Hepatocyte (in vitro differentiated cells): ENCODE measurements at regions not wholly inside any gene's neighbourhood (a gene's known extent, or its start where the extent isn't known, plus 50 kb on each side); places are given as distances from the start of the nearest gene placed in this dataset.

ENCODE experiments used
- DNase-seq: peaks from one replicate; pipeline ENCODE4 v3.0.0-alpha.2; 2016; ENCODE audit warnings: low spot score
- H2AFZ ChIP-seq: fragments of 200-600 bp; sonication (generic); 2 replicates; pipeline ENCODE4 v1.6.0; 2016; ENCODE audit warnings: antibody characterized with exemption, mild to moderate bottlenecking
- H3K27ac ChIP-seq: fragments of 200-600 bp; sonication (generic); 2 replicates; pipeline ENCODE4 v1.5.1; 2016; ENCODE audit warnings: mild to moderate bottlenecking
- H3K27me3 ChIP-seq: fragments of 200-600 bp; sonication (generic); 2 replicates; pipeline ENCODE4 v1.6.1; 2016
- H3K36me3 ChIP-seq: fragments of 200-600 bp; sonication (generic); replicated peaks from 2 replicates; pipeline ENCODE4 v1.5.1; 2016; ENCODE audit warnings: low read depth; ENCODE audit not compliant: insufficient read depth
- H3K4me1 ChIP-seq: fragments of 200-600 bp; sonication (generic); 2 replicates; pipeline ENCODE4 v1.5.1; 2016; ENCODE audit warnings: mild to moderate bottlenecking, moderate library complexity; ENCODE audit not compliant: insufficient read depth
- H3K4me2 ChIP-seq: fragments of 200-600 bp; sonication (generic); 2 replicates; pipeline ENCODE4 v1.6.0; 2016
- H3K4me3 ChIP-seq: fragments of 200-600 bp; sonication (generic); 2 replicates; pipeline ENCODE4 v1.5.1; 2016; ENCODE audit warnings: mild to moderate bottlenecking
- H3K79me2 ChIP-seq: fragments of 200-600 bp; sonication (generic); 2 replicates; pipeline ENCODE4 v1.6.0; 2017; ENCODE audit warnings: mild to moderate bottlenecking
- H3K9me2 ChIP-seq: fragments of 200-600 bp; sonication (generic); replicated peaks from 2 replicates; pipeline ENCODE4 v1.6.0; 2017; ENCODE audit warnings: mild to moderate bottlenecking; ENCODE audit not compliant: insufficient read depth
- H3K9me3 ChIP-seq: fragments of 200-600 bp; sonication (generic); 2 replicates; pipeline ENCODE4 v1.5.1; 2016; ENCODE audit warnings: low read depth, mild to moderate bottlenecking
- H4K20me1 ChIP-seq: fragments of 200-600 bp; sonication (generic); 2 replicates; pipeline ENCODE4 v1.6.0; 2016; ENCODE audit warnings: mild to moderate bottlenecking; ENCODE audit not compliant: insufficient read depth, poor library complexity, severe bottlenecking
- EZH2 ChIP-seq: fragments of 200-600 bp; sonication (generic); IDR thresholded peaks from 2 replicates; pipeline ENCODE4 v1.6.1; 2016; ENCODE audit warnings: antibody characterized with exemption, mild to moderate bottlenecking, borderline replicate concordance
- EZH2phosphoT487 ChIP-seq: fragments of 200-600 bp; sonication (generic); IDR thresholded peaks from one replicate; pipeline ENCODE4 v1.6.1; 2018; ENCODE audit warnings: antibody characterized with exemption, mild to moderate bottlenecking, low read depth, moderate library complexity; ENCODE audit not compliant: unreplicated experiment, severe bottlenecking
- WGBS: methylation state at CpG from one replicate; pipeline ENCODE4 v1.1.6; 2016; ENCODE audit warnings: low lambda C conversion rate; ENCODE audit errors: missing lambda C conversion rate; 5-methylcytosine and 5-hydroxymethylcytosine counted together
- TF ChIP-seq, protein P1 (sequence below): fragments of 200-600 bp; sonication (generic); IDR thresholded peaks from 2 replicates; pipeline ENCODE4 v1.5.1; 2016; ENCODE audit warnings: antibody characterized with exemption, mild to moderate bottlenecking; ENCODE audit not compliant: poor library complexity

DNA sequence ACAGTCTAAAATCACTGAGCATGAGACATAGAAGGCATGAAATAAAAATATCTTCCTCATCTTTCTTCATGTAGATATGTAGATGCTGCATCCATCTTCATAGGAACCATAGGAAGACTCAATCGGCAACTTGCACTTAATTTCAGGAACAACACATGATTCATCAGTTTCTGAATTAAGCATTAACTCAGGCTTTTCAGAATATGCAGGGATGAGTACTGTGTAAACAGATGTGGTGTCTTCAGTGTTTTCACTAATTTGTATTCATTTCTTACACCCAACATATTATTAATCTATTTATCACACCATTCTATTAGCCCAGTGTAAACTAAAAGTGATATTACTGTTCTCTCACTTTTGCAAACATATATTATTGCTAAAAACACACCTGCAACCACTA lies 305.9 kb upstream of the DAB2 start:
- no peak overlapping the region for H3K27ac ChIP-seq
- H2AFZ ChIP-seq = no peak overlapping the region
- DNase-seq = no peak
- no peaks in the 10 kb centered on the region for H3K27me3 ChIP-seq
- H3K4me3 ChIP-seq = no peak overlapping the region
- no peak overlapping the region for H3K4me2 ChIP-seq
- H3K9me3 ChIP-seq = no peaks in the 10 kb centered on the region
- no peaks in the 10 kb centered on the region for H3K36me3 ChIP-seq
- no peaks in the 10 kb centered on the region for H3K9me2 ChIP-seq
- H4K20me1 ChIP-seq = no peaks in the 10 kb centered on the region
- no peaks in the 10 kb centered on the region for H3K4me1 ChIP-seq
- 76% methylated on average over 1 of the region's 1 CpG for WGBS
- TF ChIP-seq, protein P1, sequence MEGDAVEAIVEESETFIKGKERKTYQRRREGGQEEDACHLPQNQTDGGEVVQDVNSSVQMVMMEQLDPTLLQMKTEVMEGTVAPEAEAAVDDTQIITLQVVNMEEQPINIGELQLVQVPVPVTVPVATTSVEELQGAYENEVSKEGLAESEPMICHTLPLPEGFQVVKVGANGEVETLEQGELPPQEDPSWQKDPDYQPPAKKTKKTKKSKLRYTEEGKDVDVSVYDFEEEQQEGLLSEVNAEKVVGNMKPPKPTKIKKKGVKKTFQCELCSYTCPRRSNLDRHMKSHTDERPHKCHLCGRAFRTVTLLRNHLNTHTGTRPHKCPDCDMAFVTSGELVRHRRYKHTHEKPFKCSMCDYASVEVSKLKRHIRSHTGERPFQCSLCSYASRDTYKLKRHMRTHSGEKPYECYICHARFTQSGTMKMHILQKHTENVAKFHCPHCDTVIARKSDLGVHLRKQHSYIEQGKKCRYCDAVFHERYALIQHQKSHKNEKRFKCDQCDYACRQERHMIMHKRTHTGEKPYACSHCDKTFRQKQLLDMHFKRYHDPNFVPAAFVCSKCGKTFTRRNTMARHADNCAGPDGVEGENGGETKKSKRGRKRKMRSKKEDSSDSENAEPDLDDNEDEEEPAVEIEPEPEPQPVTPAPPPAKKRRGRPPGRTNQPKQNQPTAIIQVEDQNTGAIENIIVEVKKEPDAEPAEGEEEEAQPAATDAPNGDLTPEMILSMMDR = no peak
- TF ChIP-seq EZH2 (no peak), EZH2phosphoT487 (no peak)
- H3K79me2 ChIP-seq = no peaks in the 10 kb centered on the region

DNA sequence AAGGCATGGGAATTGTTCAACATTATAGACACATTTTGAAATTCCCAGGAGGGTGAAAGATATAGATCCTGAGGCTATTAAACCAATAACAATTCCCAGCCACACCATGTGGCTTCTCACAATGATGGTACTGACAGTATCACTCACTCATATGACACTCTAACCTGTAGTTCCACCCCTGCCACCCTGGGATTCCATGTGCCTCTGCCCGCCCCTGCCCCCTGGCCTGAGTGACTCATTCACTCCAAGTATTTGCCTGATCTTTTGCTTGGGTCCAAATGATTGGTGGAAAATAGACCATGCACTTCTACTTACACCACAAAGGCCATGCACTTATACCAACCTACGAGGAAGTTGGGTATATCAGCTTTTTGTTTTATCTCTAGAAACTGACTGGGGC lies 305.2 kb upstream of the DAB2 start:
- no peak for TF ChIP-seq EZH2
- WGBS = 81% methylated on average over 2 of the region's 2 CpGs
- no peaks in the 10 kb centered on the region for H3K27me3 ChIP-seq

DNA sequence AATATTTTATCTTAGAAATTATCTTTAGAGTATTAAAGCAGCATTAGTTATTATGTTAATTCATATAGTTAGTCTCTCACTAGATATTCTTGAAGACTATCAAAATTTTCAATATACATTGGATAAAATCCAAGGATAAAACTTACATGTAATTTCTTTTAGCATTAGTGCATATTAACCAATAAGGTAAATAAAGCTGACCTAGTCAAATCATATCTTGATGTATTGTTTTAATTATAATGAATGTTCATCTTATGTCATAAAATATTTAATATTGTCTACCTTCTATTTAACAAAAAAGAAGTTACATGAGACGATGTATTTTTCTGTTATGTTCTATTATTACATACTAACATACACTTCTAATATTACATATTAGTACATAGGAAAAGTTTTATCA lies 301.7 kb upstream of the DAB2 start:
- Histone ChIP-seq H3K9me3 (no peaks in the 10 kb centered on the region), H2AFZ (no peak overlapping the region), H3K36me3 (no peaks in the 10 kb centered on the region), H3K4me3 (no peak overlapping the region), H3K4me1 (no peaks in the 10 kb centered on the region), H3K4me2 (no peak overlapping the region), H4K20me1 (no peaks in the 10 kb centered on the region), H3K9me2 (no peaks in the 10 kb centered on the region), H3K27me3 (no peaks in the 10 kb centered on the region), H3K79me2 (no peaks in the 10 kb centered on the region), H3K27ac (no peak overlapping the region)
- TF ChIP-seq EZH2phosphoT487 (no peak), EZH2 (no peak)
- TF ChIP-seq, protein P1 = no peak
- DNase-seq = no peak
- WGBS = 100% methylated on average over 1 of the region's 1 CpG

More for the DNA sequence above, 305.2 kb upstream of the DAB2 start:
- no peaks in the 10 kb centered on the region for H3K9me2 ChIP-seq
- no peak overlapping the region for H3K4me2 ChIP-seq
- DNase-seq = no peak
- H4K20me1 ChIP-seq = no peaks in the 10 kb centered on the region
- no peaks in the 10 kb centered on the region for H3K79me2 ChIP-seq
- H2AFZ ChIP-seq = no peak overlapping the region
- H3K36me3 ChIP-seq = no peaks in the 10 kb centered on the region
- no peaks in the 10 kb centered on the region for H3K9me3 ChIP-seq
- H3K27ac ChIP-seq = no peak overlapping the region
- no peaks in the 10 kb centered on the region for H3K4me1 ChIP-seq
- H3K4me3 ChIP-seq = no peak overlapping the region

DNA sequence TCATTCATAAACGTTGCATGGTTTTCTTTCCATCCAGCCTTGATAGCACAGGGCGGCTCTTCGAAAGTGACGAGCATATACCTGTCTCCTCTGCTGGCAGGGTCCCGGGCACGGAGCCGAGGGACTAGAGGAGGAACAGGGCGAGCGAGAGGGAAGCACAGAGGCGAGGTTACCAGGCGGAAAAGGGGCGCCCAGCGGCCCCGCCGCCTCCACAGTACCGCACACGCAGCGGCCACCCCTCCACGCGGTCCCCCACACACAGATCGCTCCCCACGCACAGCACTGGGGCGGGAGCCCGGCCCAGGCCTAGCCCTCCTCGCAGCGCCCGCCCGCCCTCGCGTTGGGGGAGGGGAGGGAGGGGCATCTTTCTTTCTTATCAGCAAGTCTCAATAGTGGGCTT lies 296.6 kb upstream of the DAB2 start:
- Histone ChIP-seq H3K27ac (no peak overlapping the region), H3K36me3 (no peaks in the 10 kb centered on the region), H3K4me1 (peaks cover 6% of the 10 kb centered on the region), H3K27me3 (no peaks in the 10 kb centered on the region), H3K9me2 (no peaks in the 10 kb centered on the region), H3K4me2 (no peak overlapping the region), H3K4me3 (no peak overlapping the region), H4K20me1 (no peaks in the 10 kb centered on the region), H2AFZ (no peak overlapping the region), H3K79me2 (no peaks in the 10 kb centered on the region), H3K9me3 (no peaks in the 10 kb centered on the region)
- WGBS = 94% methylated on average over 17 of the region's 30 CpGs
- DNase-seq = no peak
- TF ChIP-seq, protein P1 = no peak
- TF ChIP-seq EZH2phosphoT487 (no peak), EZH2 (no peak)
